Hepatocyte (in vitro differentiated cells): ENCODE measurements at regions not wholly inside any gene's neighbourhood (a gene's known extent, or its start where the extent isn't known, plus 50 kb on each side); places are given as distances from the start of the nearest gene placed in this dataset.

Experiments
- DNase-seq: peaks from one replicate; pipeline ENCODE4 v3.0.0-alpha.2; 2016; ENCODE audit warnings: low spot score
- H2AFZ ChIP-seq: fragments of 200-600 bp; sonication (generic); 2 replicates; pipeline ENCODE4 v1.6.0; 2016; ENCODE audit warnings: antibody characterized with exemption, mild to moderate bottlenecking
- H3K27ac ChIP-seq: fragments of 200-600 bp; sonication (generic); 2 replicates; pipeline ENCODE4 v1.5.1; 2016; ENCODE audit warnings: mild to moderate bottlenecking
- H3K27me3 ChIP-seq: fragments of 200-600 bp; sonication (generic); 2 replicates; pipeline ENCODE4 v1.6.1; 2016
- H3K36me3 ChIP-seq: fragments of 200-600 bp; sonication (generic); replicated peaks from 2 replicates; pipeline ENCODE4 v1.5.1; 2016; ENCODE audit warnings: low read depth; ENCODE audit not compliant: insufficient read depth
- H3K4me1 ChIP-seq: fragments of 200-600 bp; sonication (generic); 2 replicates; pipeline ENCODE4 v1.5.1; 2016; ENCODE audit warnings: mild to moderate bottlenecking, moderate library complexity; ENCODE audit not compliant: insufficient read depth
- H3K4me2 ChIP-seq: fragments of 200-600 bp; sonication (generic); 2 replicates; pipeline ENCODE4 v1.6.0; 2016
- H3K4me3 ChIP-seq: fragments of 200-600 bp; sonication (generic); 2 replicates; pipeline ENCODE4 v1.5.1; 2016; ENCODE audit warnings: mild to moderate bottlenecking
- H3K79me2 ChIP-seq: fragments of 200-600 bp; sonication (generic); 2 replicates; pipeline ENCODE4 v1.6.0; 2017; ENCODE audit warnings: mild to moderate bottlenecking
- H3K9me2 ChIP-seq: fragments of 200-600 bp; sonication (generic); replicated peaks from 2 replicates; pipeline ENCODE4 v1.6.0; 2017; ENCODE audit warnings: mild to moderate bottlenecking; ENCODE audit not compliant: insufficient read depth
- H3K9me3 ChIP-seq: fragments of 200-600 bp; sonication (generic); 2 replicates; pipeline ENCODE4 v1.5.1; 2016; ENCODE audit warnings: low read depth, mild to moderate bottlenecking
- H4K20me1 ChIP-seq: fragments of 200-600 bp; sonication (generic); 2 replicates; pipeline ENCODE4 v1.6.0; 2016; ENCODE audit warnings: mild to moderate bottlenecking; ENCODE audit not compliant: insufficient read depth, poor library complexity, severe bottlenecking
- EZH2 ChIP-seq: fragments of 200-600 bp; sonication (generic); IDR thresholded peaks from 2 replicates; pipeline ENCODE4 v1.6.1; 2016; ENCODE audit warnings: antibody characterized with exemption, mild to moderate bottlenecking, borderline replicate concordance
- EZH2phosphoT487 ChIP-seq: fragments of 200-600 bp; sonication (generic); IDR thresholded peaks from one replicate; pipeline ENCODE4 v1.6.1; 2018; ENCODE audit warnings: antibody characterized with exemption, mild to moderate bottlenecking, low read depth, moderate library complexity; ENCODE audit not compliant: unreplicated experiment, severe bottlenecking
- WGBS: methylation state at CpG from one replicate; pipeline ENCODE4 v1.1.6; 2016; ENCODE audit warnings: low lambda C conversion rate; ENCODE audit errors: missing lambda C conversion rate; 5-methylcytosine and 5-hydroxymethylcytosine counted together
- TF ChIP-seq, protein P1 (sequence below): fragments of 200-600 bp; sonication (generic); IDR thresholded peaks from 2 replicates; pipeline ENCODE4 v1.5.1; 2016; ENCODE audit warnings: antibody characterized with exemption, mild to moderate bottlenecking; ENCODE audit not compliant: poor library complexity

DNA sequence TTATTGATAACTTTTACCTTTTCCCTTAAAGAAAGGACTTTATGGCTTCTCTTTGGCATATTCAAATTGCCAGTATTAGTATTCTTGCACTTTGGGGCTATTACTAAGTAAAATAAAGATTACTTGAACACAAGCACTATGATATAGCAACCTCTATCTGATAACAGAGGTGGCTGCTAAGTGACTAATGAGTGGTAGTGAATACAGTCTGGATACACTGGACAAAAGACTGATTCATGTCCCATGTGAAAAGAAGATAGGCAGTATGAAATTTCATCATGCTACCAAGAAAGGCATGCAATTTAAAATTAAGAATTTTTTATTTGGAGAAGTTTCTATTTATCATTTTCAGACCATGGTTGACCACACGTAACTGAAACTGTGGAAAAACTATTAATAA, 399.9 kb downstream of the FSCB start:
- Histone ChIP-seq H3K36me3 (no peaks in the 10 kb centered on the region), H2AFZ (no peak overlapping the region), H3K4me2 (no peak overlapping the region), H3K4me1 (no peaks in the 10 kb centered on the region), H3K27ac (no peak overlapping the region), H3K27me3 (no peaks in the 10 kb centered on the region), H4K20me1 (no peaks in the 10 kb centered on the region), H3K79me2 (no peaks in the 10 kb centered on the region), H3K9me2 (no peaks in the 10 kb centered on the region), H3K4me3 (no peak overlapping the region), H3K9me3 (no peaks in the 10 kb centered on the region)
- DNase-seq, result no peak
- 100% methylated on average over 1 of the region's 1 CpG for WGBS
- TF ChIP-seq, protein P1, sequence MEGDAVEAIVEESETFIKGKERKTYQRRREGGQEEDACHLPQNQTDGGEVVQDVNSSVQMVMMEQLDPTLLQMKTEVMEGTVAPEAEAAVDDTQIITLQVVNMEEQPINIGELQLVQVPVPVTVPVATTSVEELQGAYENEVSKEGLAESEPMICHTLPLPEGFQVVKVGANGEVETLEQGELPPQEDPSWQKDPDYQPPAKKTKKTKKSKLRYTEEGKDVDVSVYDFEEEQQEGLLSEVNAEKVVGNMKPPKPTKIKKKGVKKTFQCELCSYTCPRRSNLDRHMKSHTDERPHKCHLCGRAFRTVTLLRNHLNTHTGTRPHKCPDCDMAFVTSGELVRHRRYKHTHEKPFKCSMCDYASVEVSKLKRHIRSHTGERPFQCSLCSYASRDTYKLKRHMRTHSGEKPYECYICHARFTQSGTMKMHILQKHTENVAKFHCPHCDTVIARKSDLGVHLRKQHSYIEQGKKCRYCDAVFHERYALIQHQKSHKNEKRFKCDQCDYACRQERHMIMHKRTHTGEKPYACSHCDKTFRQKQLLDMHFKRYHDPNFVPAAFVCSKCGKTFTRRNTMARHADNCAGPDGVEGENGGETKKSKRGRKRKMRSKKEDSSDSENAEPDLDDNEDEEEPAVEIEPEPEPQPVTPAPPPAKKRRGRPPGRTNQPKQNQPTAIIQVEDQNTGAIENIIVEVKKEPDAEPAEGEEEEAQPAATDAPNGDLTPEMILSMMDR, result no peak
- TF ChIP-seq EZH2, result no peak
- no peak for TF ChIP-seq EZH2phosphoT487

DNA sequence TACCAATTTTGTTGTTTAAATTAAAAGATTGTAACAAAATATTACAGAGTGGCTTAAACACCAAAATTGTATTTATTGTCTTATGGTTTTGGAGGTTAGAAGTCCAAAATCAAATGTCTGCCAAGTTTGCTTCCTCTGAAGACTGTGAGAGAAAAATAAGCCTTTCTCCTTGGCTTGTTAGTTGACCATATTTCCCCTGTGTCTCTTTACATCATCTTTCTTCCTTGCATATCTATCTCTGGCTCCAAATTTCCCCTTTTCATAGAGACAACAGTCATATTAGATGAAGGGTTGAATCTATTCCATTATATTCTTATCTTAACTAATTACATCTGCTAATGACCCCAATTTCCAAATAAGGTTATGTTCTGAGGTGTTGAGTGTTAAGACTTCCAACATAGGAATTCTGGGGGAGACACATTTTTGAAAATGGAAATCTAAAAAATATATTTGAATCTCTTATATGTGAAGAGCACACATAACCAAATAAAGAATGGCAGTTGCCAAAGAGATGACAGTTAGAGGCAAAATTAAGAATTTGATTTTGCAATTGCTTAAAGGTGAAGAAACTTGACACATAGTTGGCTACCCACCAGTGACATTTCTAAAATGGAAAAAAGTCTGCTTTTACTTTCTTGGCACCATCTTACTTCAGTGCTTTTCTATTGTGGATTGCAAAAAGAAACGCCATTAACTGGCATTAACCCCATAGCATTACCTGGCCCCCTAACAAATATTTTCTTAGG, 407.2 kb downstream of the FSCB start:
- Histone ChIP-seq H3K9me2 (no peaks in the 10 kb centered on the region), H3K36me3 (no peaks in the 10 kb centered on the region), H3K4me2 (no peak overlapping the region), H3K79me2 (no peaks in the 10 kb centered on the region), H3K27ac (no peak overlapping the region), H3K27me3 (no peaks in the 10 kb centered on the region), H3K4me3 (no peak overlapping the region), H4K20me1 (no peaks in the 10 kb centered on the region), H2AFZ (no peak overlapping the region), H3K9me3 (no peaks in the 10 kb centered on the region), H3K4me1 (no peaks in the 10 kb centered on the region)
- no peak for DNase-seq
- TF ChIP-seq, protein P1, result no peak
- TF ChIP-seq EZH2, result no peak
- WGBS, result 89% methylated on average over 1 of the region's 1 CpG

DNA sequence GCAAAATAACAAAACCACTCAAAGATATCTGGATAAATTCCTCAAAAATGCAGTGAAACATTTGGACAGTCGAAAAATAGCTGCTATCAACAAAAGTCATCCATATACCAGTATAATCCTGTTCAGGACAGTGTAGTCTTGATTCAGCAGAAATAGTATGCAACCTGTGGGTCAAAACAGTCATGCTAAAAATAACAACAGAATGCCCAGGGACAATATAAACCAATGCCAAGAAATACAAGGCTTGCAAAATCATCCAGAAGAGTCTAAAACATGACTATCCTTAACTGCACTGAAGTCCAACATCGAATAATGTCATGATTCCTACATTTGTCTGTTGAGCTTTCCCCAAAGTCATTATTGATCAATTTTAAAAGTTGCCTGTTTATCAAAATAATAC, 425.9 kb downstream of the FSCB start:
- no peak for TF ChIP-seq EZH2
- TF ChIP-seq, protein P1, result no peak
- no peak for TF ChIP-seq EZH2phosphoT487
- Histone ChIP-seq H3K27ac (no peak overlapping the region), H3K27me3 (no peaks in the 10 kb centered on the region), H3K4me3 (no peak overlapping the region), H2AFZ (no peak overlapping the region), H3K9me3 (no peaks in the 10 kb centered on the region), H3K4me1 (no peaks in the 10 kb centered on the region), H3K4me2 (no peak overlapping the region), H4K20me1 (no peaks in the 10 kb centered on the region), H3K9me2 (no peaks in the 10 kb centered on the region), H3K79me2 (no peaks in the 10 kb centered on the region), H3K36me3 (no peaks in the 10 kb centered on the region)
- DNase-seq, result no peak
- WGBS, result 89% methylated on average over 2 of the region's 2 CpGs

DNA sequence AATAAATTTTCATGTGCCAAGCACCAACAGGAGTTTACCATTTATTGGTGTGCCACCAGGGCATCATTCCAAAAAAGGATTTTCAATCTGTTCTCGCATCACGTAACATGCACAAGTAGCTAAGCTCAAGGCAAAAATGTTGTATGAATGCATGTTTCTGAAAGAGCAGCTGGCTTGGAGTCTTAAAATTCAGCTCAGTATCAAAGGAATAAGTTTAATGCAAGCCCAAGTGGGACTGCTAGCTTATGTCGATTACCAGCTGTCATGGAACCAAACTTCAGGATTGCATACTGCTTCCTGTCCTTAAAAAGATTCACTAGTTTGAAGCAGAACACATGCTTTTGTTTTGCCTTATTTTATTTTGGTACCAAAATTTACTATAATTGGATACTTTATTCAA, 437.0 kb downstream of the FSCB start:
- TF ChIP-seq EZH2 (no peak), EZH2phosphoT487 (no peak)
- TF ChIP-seq, protein P1, result no peak
- 58% methylated on average over 3 of the region's 3 CpGs for WGBS
- no peaks in the 10 kb centered on the region for H3K27me3 ChIP-seq

More for the DNA sequence above, 437.0 kb downstream of the FSCB start:
- no peaks in the 10 kb centered on the region for H3K79me2 ChIP-seq
- no peak for DNase-seq
- no peaks in the 10 kb centered on the region for H3K36me3 ChIP-seq
- H2AFZ ChIP-seq, result no peak overlapping the region
- no peak overlapping the region for H3K4me3 ChIP-seq
- H3K4me1 ChIP-seq, result no peaks in the 10 kb centered on the region
- no peak overlapping the region for H3K4me2 ChIP-seq
- H3K9me3 ChIP-seq, result no peaks in the 10 kb centered on the region
- H3K27ac ChIP-seq, result no peak overlapping the region
- H4K20me1 ChIP-seq, result no peaks in the 10 kb centered on the region
- H3K9me2 ChIP-seq, result no peaks in the 10 kb centered on the region
